Colonic mucosa (tissue), 4 donors: ENCODE measurements at regions not wholly inside any gene's neighbourhood (a gene's known extent, or its start where the extent isn't known, plus 50 kb on each side); places are given as distances from the start of the nearest gene placed in this dataset.
"Not testable (repeated sequence)": the region's sequence is repeated elsewhere in the genome, so short reads cannot be mapped to it uniquely, and the experiment has no call there.

Experiments used
- DNase-seq: peaks from one replicate; pipeline ENCODE4 v3.0.0-alpha.2; 2020
- H3K27ac ChIP-seq: fragments of 200-600 bp; one replicate; pipeline ENCODE4 v1.8.0; 2021
- H3K27me3 ChIP-seq: fragments of 200-600 bp; one replicate; pipeline ENCODE4 v1.8.0; 2021
- H3K36me3 ChIP-seq: fragments of 200-600 bp; one replicate; pipeline ENCODE4 v1.8.0; 2021
- H3K4me1 ChIP-seq: fragments of 200-600 bp; one replicate; pipeline ENCODE4 v1.8.0; 2021; ENCODE audit warnings: mild to moderate bottlenecking
- H3K4me3 ChIP-seq: fragments of 200-600 bp; one replicate; pipeline ENCODE4 v1.8.0; 2021
- H3K9ac ChIP-seq, 2 donors: one replicate each; pipeline ENCODE4 v1.7.0; 2013; ENCODE audit warnings: control low read depth in 2 of 2, low read depth in 2 of 2, low read length in 2 of 2
- H3K9me3 ChIP-seq: fragments of 200-600 bp; one replicate; pipeline ENCODE4 v1.8.0; 2021
- CTCF ChIP-seq: fragments of 200-600 bp; IDR thresholded peaks from one replicate; pipeline ENCODE4 v1.8.0; 2022; ENCODE audit warnings: antibody characterized with exemption, mild to moderate bottlenecking
- intact Hi-C: fragments of 100-400 bp; cut with DNase I; formaldehyde crosslinking; loops from one replicate; pipeline ENCODE4 v1.14.1; 2022
- donor health status: healthy.
- donor health status: DM: no; HTN: no; CAD: no.
- donor health status: DM: no; HTN: no; CAD: no.

DNA sequence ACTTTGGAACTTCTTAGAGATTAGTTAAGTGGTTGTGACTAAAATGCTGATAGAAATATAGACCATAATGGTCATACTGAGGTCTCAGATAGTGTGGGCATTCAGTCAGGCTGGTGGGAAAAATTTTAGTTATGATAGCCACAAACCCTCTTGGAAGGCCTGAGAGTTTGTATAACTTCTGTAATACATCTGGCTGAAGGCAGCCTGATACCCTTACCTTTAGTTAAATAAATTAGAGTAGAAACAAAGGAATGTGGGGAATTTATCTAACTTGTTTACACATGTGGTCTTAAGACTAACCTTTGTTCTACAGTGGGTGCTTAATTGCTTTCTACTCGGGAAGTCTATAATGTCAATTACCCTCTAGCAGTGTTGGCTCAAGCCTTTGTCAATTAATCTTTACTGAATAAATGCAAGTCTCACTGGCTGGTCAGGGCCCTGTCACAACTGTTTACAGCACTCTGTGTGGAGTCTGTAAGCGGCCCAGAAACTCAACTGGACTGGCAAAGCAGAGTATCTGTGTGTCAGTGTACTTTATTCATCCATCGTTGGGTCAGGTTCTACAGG lies 184.0 kb downstream of the FBXO4 start:
- H3K9ac ChIP-seq: no peak overlapping the region
- intact Hi-C loops: no loop called here
- TF ChIP-seq CTCF: no peak

GRCh38 chr5:42115721-42116120 lies 190.6 kb downstream of the FBXO4 start:
- H3K36me3 ChIP-seq, H3K4me3 ChIP-seq, H3K9ac ChIP-seq, H3K27ac ChIP-seq, intact Hi-C loops, DNase-seq, H3K4me1 ChIP-seq, H3K9me3 ChIP-seq, H3K27me3 ChIP-seq: not testable (repeated sequence)

More for the DNA sequence above, 184.0 kb downstream of the FBXO4 start:
- Histone ChIP-seq H3K27me3 (no peaks in the 10 kb centered on the region), H3K9me3 (no peaks in the 10 kb centered on the region), H3K27ac (no peak overlapping the region), H3K36me3 (no peaks in the 10 kb centered on the region), H3K4me3 (no peak overlapping the region), H3K4me1 (no peaks in the 10 kb centered on the region)
- no peak for DNase-seq

GRCh38 chr5:42120070-42120469 lies 195.0 kb downstream of the FBXO4 start:
- H3K9ac ChIP-seq: no peak overlapping the region
- no peak overlapping the region for H3K27ac ChIP-seq
- no peaks in the 10 kb centered on the region for H3K36me3 ChIP-seq
- no peaks in the 10 kb centered on the region for H3K4me1 ChIP-seq
- TF ChIP-seq CTCF: no peak
- intact Hi-C loops: no loop called here
- H3K27me3 ChIP-seq: no peaks in the 10 kb centered on the region
- no peak for DNase-seq
- H3K9me3 ChIP-seq: no peaks in the 10 kb centered on the region
- H3K4me3 ChIP-seq: no peak overlapping the region

GRCh38 chr5:42121401-42121800 lies 196.3 kb downstream of the FBXO4 start:
- Histone ChIP-seq H3K9ac (no peak overlapping the region), H3K36me3 (no peaks in the 10 kb centered on the region), H3K4me3 (no peak overlapping the region), H3K4me1 (no peaks in the 10 kb centered on the region), H3K9me3 (no peaks in the 10 kb centered on the region), H3K27ac (no peak overlapping the region), H3K27me3 (no peaks in the 10 kb centered on the region)
- no peak for TF ChIP-seq CTCF
- no peak for DNase-seq
- intact Hi-C loops: no loop called here

GRCh38 chr5:42131081-42131480 lies 206.0 kb downstream of the FBXO4 start:
- Histone ChIP-seq H3K4me3 (no peak overlapping the region), H3K4me1 (no peaks in the 10 kb centered on the region), H3K9me3 (no peaks in the 10 kb centered on the region), H3K27ac (no peak overlapping the region), H3K36me3 (no peaks in the 10 kb centered on the region), H3K27me3 (no peaks in the 10 kb centered on the region), H3K9ac (no peak overlapping the region)
- no peak for TF ChIP-seq CTCF
- intact Hi-C loops: no loop called here
- no peak for DNase-seq

DNA sequence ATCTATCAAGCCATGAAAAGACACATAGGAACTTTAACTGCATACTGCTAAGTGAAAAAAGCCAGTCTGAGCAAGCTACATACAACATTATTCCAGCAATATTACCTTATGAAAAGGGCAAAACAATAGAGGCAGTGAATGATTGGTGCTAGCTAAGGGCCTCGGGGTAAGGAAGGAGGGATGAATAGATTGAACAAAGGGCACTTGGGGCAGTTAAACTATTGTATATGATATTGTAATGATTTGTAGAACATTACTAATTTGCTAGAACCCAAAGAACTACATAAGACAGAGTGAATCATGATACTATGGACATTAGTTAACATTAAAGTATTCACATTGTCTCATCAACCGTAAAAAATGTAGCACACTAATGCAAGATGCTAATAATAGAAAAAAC lies 218.3 kb downstream of the FBXO4 start:
- Histone ChIP-seq H3K36me3 (no peaks in the 10 kb centered on the region), H3K9ac (no peak overlapping the region), H3K4me1 (no peaks in the 10 kb centered on the region), H3K27ac (no peak overlapping the region), H3K9me3 (no peaks in the 10 kb centered on the region), H3K4me3 (no peak overlapping the region), H3K27me3 (no peaks in the 10 kb centered on the region)
- TF ChIP-seq CTCF: no peak
- intact Hi-C loops: no loop called here
- DNase-seq: no peak
